AG04450 (cell line): ENCODE measurements at regions not wholly inside any gene's neighbourhood (a gene's known extent, or its start where the extent isn't known, plus 50 kb on each side); places are given as distances from the start of the nearest gene placed in this dataset.
A peak's percentile ranks its signal among the peaks of the same experiment; 100 is the strongest.

Source experiments
- CTCF ChIA-PET: fragments of 300-600, 350-600 bp; formaldehyde crosslinking; extraction: SDS; loops from one replicate; lab custom pipeline; 2022; ENCODE audit warnings: antibody characterized with exemption, inconsistent platforms; lab: Charles Lee
- POLR2A ChIA-PET: fragments of 350-600 bp; formaldehyde crosslinking; extraction: SDS; loops from one replicate; lab custom pipeline; 2021; ENCODE audit warnings: antibody characterized with exemption, inconsistent platforms; lab: Yijun Ruan, JAX
- DNase-seq: peaks from one replicate; pipeline ENCODE4 v3.0.0-alpha.2; 2011; ENCODE audit warnings: low read depth, low spot score
- H3K27ac ChIP-seq: one replicate; pipeline ENCODE4 v1.5.1; 2012; ENCODE audit warnings: low read depth, low read length, control low read depth
- H3K27me3 ChIP-seq: one replicate; pipeline ENCODE4 v1.6.0; 2012; ENCODE audit warnings: low read length; ENCODE audit not compliant: control insufficient read depth, insufficient read depth
- H3K4me3 ChIP-seq: 2 replicates; pipeline ENCODE4 v1.5.1; 2011; ENCODE audit warnings: mild to moderate bottlenecking, low read depth, low read length, control low read depth
- H3K9me3 ChIP-seq: 2 replicates; pipeline ENCODE4 v1.5.1; 2012; ENCODE audit warnings: low read length; ENCODE audit not compliant: control insufficient read depth, insufficient read depth
- CTCF ChIP-seq: IDR thresholded peaks from 2 replicates; pipeline ENCODE4 v1.5.1; 2011; ENCODE audit warnings: low read depth, low read length, control low read depth, inconsistent platforms

GRCh38 chr11:13119941-13120520 lies 110.9 kb downstream of the RASSF10 start:
- TF ChIP-seq CTCF: no peak
- Histone ChIP-seq H3K4me3 (no peak overlapping the region), H3K27me3 (no peaks in the 10 kb centered on the region), H3K9me3 (no peaks in the 10 kb centered on the region), H3K27ac (peak overlapping the region; percentile 62)
- no peak for DNase-seq
- CTCF ChIA-PET: interaction anchor here (0.6 to 2.0 kb wide), 5 partner anchors 25 to 215 kb away, joined by 3 to 8 read pairs (median 3); no protein-coding TSS in a partner anchor
- POLR2A ChIA-PET: interaction anchor here (0.9 to 1.4 kb wide), 2 partner anchors 21 to 801 kb away, joined by 3 to 4 read pairs; no protein-coding TSS in a partner anchor

GRCh38 chr11:13120691-13121090 lies 111.6 kb downstream of the RASSF10 start:
- Histone ChIP-seq H3K27ac (peak overlapping the region; percentile 62), H3K4me3 (no peak overlapping the region)
- CTCF ChIA-PET: interaction anchor here (0.9 to 2.0 kb wide), 4 partner anchors 30 to 215 kb away, joined by 3 to 8 read pairs (median 4); no protein-coding TSS in a partner anchor

GRCh38 chr11:13126430-13126829 lies 117.3 kb downstream of the RASSF10 start:
- Histone ChIP-seq H3K9me3 (no peaks in the 10 kb centered on the region), H3K27me3 (no peaks in the 10 kb centered on the region), H3K27ac (peak overlapping the region; percentile 55), H3K4me3 (no peak overlapping the region)
- ChIA-PET CTCF (interaction anchor here (1.3 kb wide), 1 partner anchor 209 kb away, joined by 3 read pairs; no protein-coding TSS in a partner anchor), POLR2A (no interaction called here)
- no peak for TF ChIP-seq CTCF
- DNase-seq: peak; percentile 87

More at GRCh38 chr11:13120691-13121090, 111.6 kb downstream of the RASSF10 start:
- POLR2A ChIA-PET: interaction anchor here (0.5 to 1.4 kb wide), 3 partner anchors 20 to 1264 kb away, joined by 3 to 4 read pairs (median 3); no protein-coding TSS in a partner anchor
- Histone ChIP-seq H3K9me3 (no peaks in the 10 kb centered on the region), H3K27me3 (no peaks in the 10 kb centered on the region)
- DNase-seq: no peak
- no peak for TF ChIP-seq CTCF

GRCh38 chr11:13127161-13127560 lies 118.0 kb downstream of the RASSF10 start:
- POLR2A ChIA-PET: interaction anchor here (0.7 to 1.3 kb wide), 2 partner anchors 9 to 11 kb away, joined by 3 to 4 read pairs; no protein-coding TSS in a partner anchor
- no peaks in the 10 kb centered on the region for H3K9me3 ChIP-seq
- H3K4me3 ChIP-seq: no peak overlapping the region
- H3K27me3 ChIP-seq: no peaks in the 10 kb centered on the region
- TF ChIP-seq CTCF: no peak
- peak overlapping the region; percentile 55 for H3K27ac ChIP-seq
- no peak for DNase-seq
- CTCF ChIA-PET: interaction anchor here (1.3 kb wide), 2 partner anchors 162 to 209 kb away, joined by 3 read pairs; no protein-coding TSS in a partner anchor

- no peak for TF ChIP-seq CTCF
- no peaks in the 10 kb centered on the region for H3K9me3 ChIP-seq
- CTCF ChIA-PET: interaction anchor here (1.3 kb wide), 1 partner anchor 164 kb away, joined by 3 read pairs; no protein-coding TSS in a partner anchor
- H3K27me3 ChIP-seq: no peaks in the 10 kb centered on the region
- H3K27ac ChIP-seq: no peak overlapping the region
- POLR2A ChIA-PET: interaction anchor here (1.3 kb wide), 1 partner anchor 10 kb away, joined by 4 read pairs; no protein-coding TSS in a partner anchor
- no peak overlapping the region for H3K4me3 ChIP-seq
- no peak for DNase-seq
Measured at GRCh38 chr11:13128354-13128753, 119.2 kb downstream of the RASSF10 start.
